H9 (cell line): ENCODE measurements at regions not wholly inside any gene's neighbourhood (a gene's known extent, or its start where the extent isn't known, plus 50 kb on each side); places are given as distances from the start of the nearest gene placed in this dataset.

Experiments used
- DNase-seq: peaks from one replicate; pipeline ENCODE4 v3.0.0-alpha.2; 2017
- H2AFZ ChIP-seq: one replicate; pipeline ENCODE4 v1.6.1; 2013; ENCODE audit warnings: mild to moderate bottlenecking, low read length, control low read depth, moderate library complexity
- H2AK5ac ChIP-seq: 2 replicates; pipeline ENCODE4 v1.6.1; 2013; ENCODE audit warnings: low read length, control low read depth, mixed read lengths; ENCODE audit not compliant: insufficient read length
- H2BK120ac ChIP-seq: one replicate; pipeline ENCODE4 v1.6.1; 2013; ENCODE audit warnings: low read depth, mild to moderate bottlenecking, low read length, control low read depth, inconsistent platforms; ENCODE audit not compliant: poor library complexity, severe bottlenecking
- H2BK12ac ChIP-seq: 2 replicates; pipeline ENCODE4 v1.6.1; 2013; ENCODE audit warnings: low read length, control low read depth, mixed read lengths, low read depth; ENCODE audit not compliant: insufficient read length
- H2BK15ac ChIP-seq: 2 replicates; pipeline ENCODE4 v1.6.1; 2013; ENCODE audit warnings: low read depth, low read length, control low read depth
- H2BK20ac ChIP-seq: one replicate; pipeline ENCODE4 v1.6.1; 2013; ENCODE audit warnings: low read depth, mild to moderate bottlenecking, low read length, control low read depth, inconsistent platforms; ENCODE audit not compliant: poor library complexity, severe bottlenecking
- H2BK5ac ChIP-seq: 2 replicates; pipeline ENCODE4 v1.6.1; 2013; ENCODE audit warnings: low read length, control low read depth, mixed read lengths; ENCODE audit not compliant: insufficient read length
- H3K14ac ChIP-seq: 2 replicates; pipeline ENCODE4 v1.6.1; 2013; ENCODE audit warnings: low read length, control low read depth; ENCODE audit not compliant: insufficient read depth
- H3K18ac ChIP-seq: 2 replicates; pipeline ENCODE4 v1.6.1; 2013; ENCODE audit warnings: low read depth, mild to moderate bottlenecking, mixed read lengths, low read length, control low read depth; ENCODE audit not compliant: insufficient read length
- H3K23ac ChIP-seq: 2 replicates; pipeline ENCODE4 v1.6.1; 2013; ENCODE audit warnings: low read length, control low read depth, mixed read lengths, low read depth; ENCODE audit not compliant: insufficient read length
- H3K23me2 ChIP-seq: 2 replicates; pipeline ENCODE4 v1.6.1; 2013; ENCODE audit warnings: low read depth, mild to moderate bottlenecking, mixed read lengths, low read length, control low read depth; ENCODE audit not compliant: insufficient read length, poor library complexity, severe bottlenecking
- H3K27ac ChIP-seq: 2 replicates; pipeline ENCODE4 v1.5.1; 2013; ENCODE audit warnings: low read length, control low read depth, mixed read lengths, low read depth; ENCODE audit not compliant: insufficient read length
- H3K27me3 ChIP-seq: 2 replicates; pipeline ENCODE4 v1.6.1; 2013; ENCODE audit warnings: low read length, control low read depth, inconsistent platforms; ENCODE audit not compliant: insufficient read depth
- H3K4ac ChIP-seq: 2 replicates; pipeline ENCODE4 v1.6.1; 2013; ENCODE audit warnings: low read depth, mild to moderate bottlenecking, control low read depth, inconsistent platforms, low read length, moderate library complexity
- H3K4me1 ChIP-seq: 2 replicates; pipeline ENCODE4 v1.6.1; 2013; ENCODE audit warnings: low read length, control low read depth, inconsistent platforms; ENCODE audit not compliant: insufficient read depth
- H3K4me2 ChIP-seq: 2 replicates; pipeline ENCODE4 v1.6.1; 2013; ENCODE audit warnings: low read length, control low read depth, mixed read lengths; ENCODE audit not compliant: insufficient read length, insufficient read depth
- H3K56ac ChIP-seq: 2 replicates; pipeline ENCODE4 v1.6.1; 2013; ENCODE audit warnings: low read depth, mild to moderate bottlenecking, mixed read lengths, low read length, control low read depth; ENCODE audit not compliant: insufficient read length
- H3K79me1 ChIP-seq: 2 replicates; pipeline ENCODE4 v1.6.1; 2013; ENCODE audit warnings: low read depth, mild to moderate bottlenecking, moderate library complexity, low read length, control low read depth, inconsistent platforms; ENCODE audit not compliant: insufficient read depth, poor library complexity, severe bottlenecking
- H3K79me2 ChIP-seq: 2 replicates; pipeline ENCODE4 v1.6.1; 2013; ENCODE audit warnings: low read length, control low read depth, inconsistent platforms; ENCODE audit not compliant: insufficient read depth
- H3K9ac ChIP-seq: 2 replicates; pipeline ENCODE4 v1.6.1; 2013; ENCODE audit warnings: low read length, control low read depth, mixed read lengths; ENCODE audit not compliant: insufficient read length; ENCODE audit errors: extremely low read depth
- H3K9me3 ChIP-seq: one replicate; pipeline ENCODE4 v1.6.1; 2013; ENCODE audit warnings: low read depth, low read length, inconsistent platforms; ENCODE audit not compliant: control insufficient read depth
- H3T11ph ChIP-seq: one replicate; pipeline ENCODE4 v1.6.1; 2013; ENCODE audit warnings: mild to moderate bottlenecking, low read length, control low read depth, inconsistent platforms
- H4K20me1 ChIP-seq: one replicate; pipeline ENCODE4 v1.6.1; 2013; ENCODE audit not compliant: control insufficient read depth, insufficient read length, insufficient read depth
- H4K5ac ChIP-seq: 2 replicates; pipeline ENCODE4 v1.6.1; 2013; ENCODE audit warnings: low read depth, mild to moderate bottlenecking, mixed read lengths, low read length, control low read depth; ENCODE audit not compliant: insufficient read length
- H4K8ac ChIP-seq: replicated peaks from 2 replicates; pipeline ENCODE4 v1.6.1; 2013; ENCODE audit warnings: low read length, control low read depth, mixed read lengths, low read depth; ENCODE audit not compliant: insufficient read length
- H4K91ac ChIP-seq: 2 replicates; pipeline ENCODE4 v1.6.1; 2013; ENCODE audit warnings: low read depth, mild to moderate bottlenecking, moderate library complexity, mixed read lengths, low read length, control low read depth; ENCODE audit not compliant: insufficient read length
- H3K27ac Mint-ChIP-seq, 3 experiments: 2 replicates in 2 of 3; 3 replicates in 1 of 3; pipeline ENCODE4 v1.8.0; 2020 to 2021; ENCODE audit warnings: mixed read lengths in 3 of 3, mild to moderate bottlenecking in 1 of 3, moderate library complexity in 1 of 3
- H3K27me3 Mint-ChIP-seq: 2 replicates; pipeline ENCODE4 v1.8.0; 2021; ENCODE audit warnings: low read depth, mild to moderate bottlenecking, moderate library complexity, mixed read lengths
- H3K36me3 Mint-ChIP-seq, 3 experiments: 2 replicates in 2 of 3; 3 replicates in 1 of 3; pipeline ENCODE4 v1.8.0; 2020 to 2021; ENCODE audit warnings: low read depth in 3 of 3, mixed read lengths in 3 of 3; ENCODE audit not compliant: insufficient read depth in 1 of 3
- H3K4me1 Mint-ChIP-seq, 2 experiments: 2 replicates each; pipeline ENCODE4 v1.8.0; 2020; ENCODE audit warnings: mixed read lengths in 2 of 2
- H3K4me3 Mint-ChIP-seq, 2 experiments: 2 replicates in 1 of 2; 3 replicates in 1 of 2; pipeline ENCODE4 v1.8.0; 2020 to 2021; ENCODE audit warnings: mild to moderate bottlenecking in 2 of 2, mixed read lengths in 2 of 2, moderate library complexity in 1 of 2
- H3K9me3 Mint-ChIP-seq, 2 experiments: 2 replicates in 1 of 2; 3 replicates in 1 of 2; pipeline ENCODE4 v1.8.0; 2020; ENCODE audit warnings: mild to moderate bottlenecking in 2 of 2, mixed read lengths in 2 of 2, moderate library complexity in 1 of 2
- CTCF ChIP-seq: fragments of 200-600 bp; sonication (generic); conservative IDR thresholded peaks from 3 replicates; pipeline ENCODE4 v1.8.0; 2021; ENCODE audit warnings: antibody characterized with exemption, mild to moderate bottlenecking

GRCh38 chr1:209376774-209377173 is 206.7 kb upstream of the CAMK1G start:
- Histone ChIP-seq H3K4me1 (peaks cover 8% of the 10 kb centered on the region), H3K9ac (no peak overlapping the region), H3K4ac (no peak overlapping the region), H3K27me3 (no peaks in the 10 kb centered on the region), H3K23ac (no peak overlapping the region), H3K27ac (no peak overlapping the region), H4K8ac (no peak overlapping the region), H4K20me1 (no peaks in the 10 kb centered on the region), H3K14ac (no peak overlapping the region), H4K5ac (no peak overlapping the region), H3K18ac (no peak overlapping the region), H2BK15ac (no peak overlapping the region), H3T11ph (no peak overlapping the region), H3K9me3 (no peaks in the 10 kb centered on the region), H2BK5ac (no peak overlapping the region), H2BK120ac (no peak overlapping the region), H2AK5ac (no peak overlapping the region), H2BK20ac (no peak overlapping the region), H3K79me2 (no peaks in the 10 kb centered on the region), H2BK12ac (no peak overlapping the region), H2AFZ (no peak overlapping the region), H3K23me2 (no peaks in the 10 kb centered on the region), H3K56ac (no peak overlapping the region), H4K91ac (no peak overlapping the region), H3K79me1 (no peaks in the 10 kb centered on the region), H3K4me2 (no peak overlapping the region)
- no peaks in the 10 kb centered on the region for H3K36me3 Mint-ChIP-seq
- no peak for DNase-seq
- H3K27ac Mint-ChIP-seq, result peak overlapping the region in 1 of 3 experiments; percentile 19; a peak in 1 of 7 replicates
- TF ChIP-seq CTCF, result no peak
- H3K4me3 Mint-ChIP-seq, result no peak overlapping the region
- no peaks in the 10 kb centered on the region for H3K9me3 Mint-ChIP-seq
- H3K4me1 Mint-ChIP-seq, result peaks cover 35 to 51% of the 10 kb centered on the region in 2 experiments
- no peaks in the 10 kb centered on the region for H3K27me3 Mint-ChIP-seq
